H9 (cell line): ENCODE measurements at regions not wholly inside any gene's neighbourhood (a gene's known extent, or its start where the extent isn't known, plus 50 kb on each side); places are given as distances from the start of the nearest gene placed in this dataset.

Experiments used
- DNase-seq: peaks from one replicate; pipeline ENCODE4 v3.0.0-alpha.2; 2017
- H2AFZ ChIP-seq: one replicate; pipeline ENCODE4 v1.6.1; 2013; ENCODE audit warnings: mild to moderate bottlenecking, low read length, control low read depth, moderate library complexity
- H2AK5ac ChIP-seq: 2 replicates; pipeline ENCODE4 v1.6.1; 2013; ENCODE audit warnings: low read length, control low read depth, mixed read lengths; ENCODE audit not compliant: insufficient read length
- H2BK120ac ChIP-seq: one replicate; pipeline ENCODE4 v1.6.1; 2013; ENCODE audit warnings: low read depth, mild to moderate bottlenecking, low read length, control low read depth, inconsistent platforms; ENCODE audit not compliant: poor library complexity, severe bottlenecking
- H2BK12ac ChIP-seq: 2 replicates; pipeline ENCODE4 v1.6.1; 2013; ENCODE audit warnings: low read length, control low read depth, mixed read lengths, low read depth; ENCODE audit not compliant: insufficient read length
- H2BK15ac ChIP-seq: 2 replicates; pipeline ENCODE4 v1.6.1; 2013; ENCODE audit warnings: low read depth, low read length, control low read depth
- H2BK20ac ChIP-seq: one replicate; pipeline ENCODE4 v1.6.1; 2013; ENCODE audit warnings: low read depth, mild to moderate bottlenecking, low read length, control low read depth, inconsistent platforms; ENCODE audit not compliant: poor library complexity, severe bottlenecking
- H2BK5ac ChIP-seq: 2 replicates; pipeline ENCODE4 v1.6.1; 2013; ENCODE audit warnings: low read length, control low read depth, mixed read lengths; ENCODE audit not compliant: insufficient read length
- H3K14ac ChIP-seq: 2 replicates; pipeline ENCODE4 v1.6.1; 2013; ENCODE audit warnings: low read length, control low read depth; ENCODE audit not compliant: insufficient read depth
- H3K18ac ChIP-seq: 2 replicates; pipeline ENCODE4 v1.6.1; 2013; ENCODE audit warnings: low read depth, mild to moderate bottlenecking, mixed read lengths, low read length, control low read depth; ENCODE audit not compliant: insufficient read length
- H3K23ac ChIP-seq: 2 replicates; pipeline ENCODE4 v1.6.1; 2013; ENCODE audit warnings: low read length, control low read depth, mixed read lengths, low read depth; ENCODE audit not compliant: insufficient read length
- H3K23me2 ChIP-seq: 2 replicates; pipeline ENCODE4 v1.6.1; 2013; ENCODE audit warnings: low read depth, mild to moderate bottlenecking, mixed read lengths, low read length, control low read depth; ENCODE audit not compliant: insufficient read length, poor library complexity, severe bottlenecking
- H3K27ac ChIP-seq: 2 replicates; pipeline ENCODE4 v1.5.1; 2013; ENCODE audit warnings: low read length, control low read depth, mixed read lengths, low read depth; ENCODE audit not compliant: insufficient read length
- H3K27me3 ChIP-seq: 2 replicates; pipeline ENCODE4 v1.6.1; 2013; ENCODE audit warnings: low read length, control low read depth, inconsistent platforms; ENCODE audit not compliant: insufficient read depth
- H3K4ac ChIP-seq: 2 replicates; pipeline ENCODE4 v1.6.1; 2013; ENCODE audit warnings: low read depth, mild to moderate bottlenecking, control low read depth, inconsistent platforms, low read length, moderate library complexity
- H3K4me1 ChIP-seq: 2 replicates; pipeline ENCODE4 v1.6.1; 2013; ENCODE audit warnings: low read length, control low read depth, inconsistent platforms; ENCODE audit not compliant: insufficient read depth
- H3K4me2 ChIP-seq: 2 replicates; pipeline ENCODE4 v1.6.1; 2013; ENCODE audit warnings: low read length, control low read depth, mixed read lengths; ENCODE audit not compliant: insufficient read length, insufficient read depth
- H3K56ac ChIP-seq: 2 replicates; pipeline ENCODE4 v1.6.1; 2013; ENCODE audit warnings: low read depth, mild to moderate bottlenecking, mixed read lengths, low read length, control low read depth; ENCODE audit not compliant: insufficient read length
- H3K79me1 ChIP-seq: 2 replicates; pipeline ENCODE4 v1.6.1; 2013; ENCODE audit warnings: low read depth, mild to moderate bottlenecking, moderate library complexity, low read length, control low read depth, inconsistent platforms; ENCODE audit not compliant: insufficient read depth, poor library complexity, severe bottlenecking
- H3K79me2 ChIP-seq: 2 replicates; pipeline ENCODE4 v1.6.1; 2013; ENCODE audit warnings: low read length, control low read depth, inconsistent platforms; ENCODE audit not compliant: insufficient read depth
- H3K9ac ChIP-seq: 2 replicates; pipeline ENCODE4 v1.6.1; 2013; ENCODE audit warnings: low read length, control low read depth, mixed read lengths; ENCODE audit not compliant: insufficient read length; ENCODE audit errors: extremely low read depth
- H3K9me3 ChIP-seq: one replicate; pipeline ENCODE4 v1.6.1; 2013; ENCODE audit warnings: low read depth, low read length, inconsistent platforms; ENCODE audit not compliant: control insufficient read depth
- H3T11ph ChIP-seq: one replicate; pipeline ENCODE4 v1.6.1; 2013; ENCODE audit warnings: mild to moderate bottlenecking, low read length, control low read depth, inconsistent platforms
- H4K20me1 ChIP-seq: one replicate; pipeline ENCODE4 v1.6.1; 2013; ENCODE audit not compliant: control insufficient read depth, insufficient read length, insufficient read depth
- H4K5ac ChIP-seq: 2 replicates; pipeline ENCODE4 v1.6.1; 2013; ENCODE audit warnings: low read depth, mild to moderate bottlenecking, mixed read lengths, low read length, control low read depth; ENCODE audit not compliant: insufficient read length
- H4K8ac ChIP-seq: replicated peaks from 2 replicates; pipeline ENCODE4 v1.6.1; 2013; ENCODE audit warnings: low read length, control low read depth, mixed read lengths, low read depth; ENCODE audit not compliant: insufficient read length
- H4K91ac ChIP-seq: 2 replicates; pipeline ENCODE4 v1.6.1; 2013; ENCODE audit warnings: low read depth, mild to moderate bottlenecking, moderate library complexity, mixed read lengths, low read length, control low read depth; ENCODE audit not compliant: insufficient read length
- H3K27ac Mint-ChIP-seq, 3 experiments: 2 replicates in 2 of 3; 3 replicates in 1 of 3; pipeline ENCODE4 v1.8.0; 2020 to 2021; ENCODE audit warnings: mixed read lengths in 3 of 3, mild to moderate bottlenecking in 1 of 3, moderate library complexity in 1 of 3
- H3K27me3 Mint-ChIP-seq: 2 replicates; pipeline ENCODE4 v1.8.0; 2021; ENCODE audit warnings: low read depth, mild to moderate bottlenecking, moderate library complexity, mixed read lengths
- H3K36me3 Mint-ChIP-seq, 3 experiments: 2 replicates in 2 of 3; 3 replicates in 1 of 3; pipeline ENCODE4 v1.8.0; 2020 to 2021; ENCODE audit warnings: low read depth in 3 of 3, mixed read lengths in 3 of 3; ENCODE audit not compliant: insufficient read depth in 1 of 3
- H3K4me1 Mint-ChIP-seq, 2 experiments: 2 replicates each; pipeline ENCODE4 v1.8.0; 2020; ENCODE audit warnings: mixed read lengths in 2 of 2
- H3K4me3 Mint-ChIP-seq, 2 experiments: 2 replicates in 1 of 2; 3 replicates in 1 of 2; pipeline ENCODE4 v1.8.0; 2020 to 2021; ENCODE audit warnings: mild to moderate bottlenecking in 2 of 2, mixed read lengths in 2 of 2, moderate library complexity in 1 of 2
- H3K9me3 Mint-ChIP-seq, 2 experiments: 2 replicates in 1 of 2; 3 replicates in 1 of 2; pipeline ENCODE4 v1.8.0; 2020; ENCODE audit warnings: mild to moderate bottlenecking in 2 of 2, mixed read lengths in 2 of 2, moderate library complexity in 1 of 2
- WGBS: extraction: QIAGEN DNeasy Blood & Tissue Kit; methylation state at CpG from one replicate; pipeline ENCODE4 v1.1.7; 2013; ENCODE audit warnings: missing lambda C conversion rate, low lambda C conversion rate, mixed read lengths; ENCODE audit not compliant: insufficient read length; ENCODE audit errors: extremely low coverage; 5-methylcytosine and 5-hydroxymethylcytosine counted together
- TF ChIP-seq, protein P1 (sequence below): fragments of 200-600 bp; sonication (generic); conservative IDR thresholded peaks from 3 replicates; pipeline ENCODE4 v1.8.0; 2021; ENCODE audit warnings: antibody characterized with exemption, mild to moderate bottlenecking

DNA sequence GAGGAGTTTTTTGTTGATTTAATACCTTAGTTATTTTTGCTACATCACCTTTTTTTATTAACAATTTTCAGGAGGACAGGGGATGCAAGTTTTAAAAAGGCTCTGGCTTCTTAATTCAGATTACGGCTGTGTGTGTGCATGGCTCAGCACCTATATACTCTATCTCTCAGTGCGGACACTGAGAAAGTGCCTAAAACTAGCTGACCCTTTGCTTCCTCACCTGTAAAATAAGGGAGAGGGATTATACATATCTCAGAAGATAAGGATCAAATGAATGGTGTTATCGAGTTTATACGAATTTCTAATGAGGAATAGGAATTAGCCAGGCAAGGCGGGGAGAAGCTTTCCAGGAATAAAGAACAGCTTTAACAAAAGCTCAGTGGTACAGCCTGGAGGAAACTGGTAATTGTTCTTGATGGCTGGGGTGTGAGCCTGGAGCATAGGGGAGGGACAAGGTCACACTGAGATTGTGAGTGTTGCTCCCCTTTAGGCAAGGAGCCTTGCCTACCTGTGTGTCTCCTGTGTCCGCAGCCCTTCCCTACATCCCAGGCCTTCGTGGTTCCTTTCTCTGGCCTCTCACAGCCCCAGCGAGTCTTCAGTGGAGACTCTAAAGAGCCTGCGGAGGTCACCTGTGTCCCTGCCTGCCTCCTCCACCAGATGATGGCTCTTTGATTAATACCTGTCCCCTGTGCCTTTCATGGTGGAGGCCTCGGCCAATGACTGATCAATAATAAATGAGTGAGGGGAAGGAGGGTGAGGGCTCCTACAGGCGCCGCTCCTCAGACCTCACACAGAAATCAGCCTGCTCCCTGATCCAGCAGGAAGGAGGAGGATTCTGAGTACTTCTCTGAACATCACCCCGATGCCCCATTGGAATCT, 92.7 kb downstream of the DDX1 start:
- no peaks in the 10 kb centered on the region for H3K79me1 ChIP-seq
- Mint-ChIP-seq H3K27me3 (0 out of 2 replicates have a peak, but pooled peaks cover 2% of the 10 kb centered on the region), H3K4me3 (no peak overlapping the region), H3K36me3 (peaks cover 4 to 17% (median 6%) of the 10 kb centered on the region in 3 experiments; a peak in 5 of 7 replicates), H3K4me1 (peaks cover 0 to 9% of the 10 kb centered on the region in 2 experiments), H3K9me3 (peaks cover 15 to 21% of the 10 kb centered on the region in 2 experiments), H3K27ac (no peak overlapping the region; a peak in 1 of 7 replicates)
- H3K4me1 ChIP-seq, result no peaks in the 10 kb centered on the region
- H3K9me3 ChIP-seq, result no peaks in the 10 kb centered on the region
- H3K79me2 ChIP-seq, result no peaks in the 10 kb centered on the region
- no peak overlapping the region for H4K8ac ChIP-seq
- H3K18ac ChIP-seq, result no peak overlapping the region
- H3K14ac ChIP-seq, result peak overlapping the region; percentile 54; the same call in 1 of the 2 replicates
- H2AFZ ChIP-seq, result no peak overlapping the region
- H2BK120ac ChIP-seq, result no peak overlapping the region
- no peak overlapping the region for H3K23ac ChIP-seq
- H3K9ac ChIP-seq, result no peak overlapping the region
- no peak overlapping the region for H4K5ac ChIP-seq
- H3K27ac ChIP-seq, result no peak overlapping the region
- H2BK12ac ChIP-seq, result no peak overlapping the region
- H2BK5ac ChIP-seq, result no peak overlapping the region
- WGBS, result no CpG with 5 or more reads among the region's 13 CpGs
- no peaks in the 10 kb centered on the region for H3K27me3 ChIP-seq
- no peak overlapping the region for H3T11ph ChIP-seq
- H4K91ac ChIP-seq, result no peak overlapping the region
- no peak overlapping the region for H3K4ac ChIP-seq
- no peak overlapping the region for H2BK15ac ChIP-seq
- no peak overlapping the region for H2BK20ac ChIP-seq
- DNase-seq, result no peak
- H3K56ac ChIP-seq, result no peak overlapping the region
- no peak overlapping the region for H3K4me2 ChIP-seq
- H2AK5ac ChIP-seq, result no peak overlapping the region
- TF ChIP-seq, protein P1, sequence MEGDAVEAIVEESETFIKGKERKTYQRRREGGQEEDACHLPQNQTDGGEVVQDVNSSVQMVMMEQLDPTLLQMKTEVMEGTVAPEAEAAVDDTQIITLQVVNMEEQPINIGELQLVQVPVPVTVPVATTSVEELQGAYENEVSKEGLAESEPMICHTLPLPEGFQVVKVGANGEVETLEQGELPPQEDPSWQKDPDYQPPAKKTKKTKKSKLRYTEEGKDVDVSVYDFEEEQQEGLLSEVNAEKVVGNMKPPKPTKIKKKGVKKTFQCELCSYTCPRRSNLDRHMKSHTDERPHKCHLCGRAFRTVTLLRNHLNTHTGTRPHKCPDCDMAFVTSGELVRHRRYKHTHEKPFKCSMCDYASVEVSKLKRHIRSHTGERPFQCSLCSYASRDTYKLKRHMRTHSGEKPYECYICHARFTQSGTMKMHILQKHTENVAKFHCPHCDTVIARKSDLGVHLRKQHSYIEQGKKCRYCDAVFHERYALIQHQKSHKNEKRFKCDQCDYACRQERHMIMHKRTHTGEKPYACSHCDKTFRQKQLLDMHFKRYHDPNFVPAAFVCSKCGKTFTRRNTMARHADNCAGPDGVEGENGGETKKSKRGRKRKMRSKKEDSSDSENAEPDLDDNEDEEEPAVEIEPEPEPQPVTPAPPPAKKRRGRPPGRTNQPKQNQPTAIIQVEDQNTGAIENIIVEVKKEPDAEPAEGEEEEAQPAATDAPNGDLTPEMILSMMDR, result no peak
- H3K23me2 ChIP-seq, result no peaks in the 10 kb centered on the region
- no peaks in the 10 kb centered on the region for H4K20me1 ChIP-seq
